ENCODE measurements at regions not wholly inside any gene's neighbourhood (a gene's known extent, or its start where the extent isn't known, plus 50 kb on each side); places are given as distances from the start of the nearest gene placed in this dataset.

GRCh38 chr14:83355609-83356008 lies 1822.0 kb upstream of the SEL1L start:
- DNase-seq: no peak

GRCh38 chr14:83356080-83356479 lies 1822.4 kb upstream of the SEL1L start:
- DNase-seq: no peak

- no peak for DNase-seq
These were observed 1838.6 kb upstream of the SEL1L start for GRCh38 chr14:83372271-83372670.

GRCh38 chr14:83379436-83379835 lies 1845.8 kb upstream of the SEL1L start:
- no peak for DNase-seq

GRCh38 chr14:83384253-83384652 lies 1850.6 kb upstream of the SEL1L start:
- DNase-seq: no peak

- DNase-seq: no peak
These were observed 1861.7 kb upstream of the SEL1L start for GRCh38 chr14:83395321-83395720.

GRCh38 chr14:83416476-83416875 lies 1882.8 kb upstream of the SEL1L start:
- DNase-seq: no peak

- no peak for DNase-seq
These were observed 1885.8 kb upstream of the SEL1L start for GRCh38 chr14:83419420-83419819.

- no peak for DNase-seq
These were observed 1888.1 kb upstream of the SEL1L start for GRCh38 chr14:83421711-83422110.

GRCh38 chr14:83425138-83425537 lies 1891.5 kb upstream of the SEL1L start:
- no peak for DNase-seq

- no peak for DNase-seq
These were observed 1892.1 kb upstream of the SEL1L start for GRCh38 chr14:83425706-83426105.

GRCh38 chr14:83433618-83434017 lies 1900.0 kb upstream of the SEL1L start:
- no peak for DNase-seq

- DNase-seq: no peak
These were observed 1908.1 kb upstream of the SEL1L start for GRCh38 chr14:83441801-83442200.

GRCh38 chr14:83455561-83455960 lies 1921.9 kb upstream of the SEL1L start:
- no peak for DNase-seq

GRCh38 chr14:83461521-83461920 lies 1927.9 kb upstream of the SEL1L start:
- DNase-seq: no peak

GRCh38 chr14:83462759-83463158 lies 1929.1 kb upstream of the SEL1L start:
- no peak for DNase-seq

- no peak for DNase-seq
These were observed 1929.9 kb upstream of the SEL1L start for GRCh38 chr14:83463500-83464098.

- no peak for DNase-seq
These were observed 1934.2 kb upstream of the SEL1L start for GRCh38 chr14:83467811-83468210.

GRCh38 chr14:83470466-83470865 lies 1936.8 kb upstream of the SEL1L start:
- DNase-seq: no peak

- DNase-seq: no peak
These were observed 1937.5 kb upstream of the SEL1L start for GRCh38 chr14:83470959-83471695.

- DNase-seq: no peak
These were observed 1940.0 kb upstream of the SEL1L start for GRCh38 chr14:83473416-83474235.

- no peak for DNase-seq
These were observed 1945.1 kb upstream of the SEL1L start for GRCh38 chr14:83478741-83479140.

- no peak for DNase-seq
These were observed 1949.4 kb upstream of the SEL1L start for GRCh38 chr14:83483063-83483462.

- no peak for DNase-seq
These were observed 1951.9 kb upstream of the SEL1L start for GRCh38 chr14:83485591-83485990.
